ENCODE measurements at regions not wholly inside any gene's neighbourhood (a gene's known extent, or its start where the extent isn't known, plus 50 kb on each side); places are given as distances from the start of the nearest gene placed in this dataset.

DNA sequence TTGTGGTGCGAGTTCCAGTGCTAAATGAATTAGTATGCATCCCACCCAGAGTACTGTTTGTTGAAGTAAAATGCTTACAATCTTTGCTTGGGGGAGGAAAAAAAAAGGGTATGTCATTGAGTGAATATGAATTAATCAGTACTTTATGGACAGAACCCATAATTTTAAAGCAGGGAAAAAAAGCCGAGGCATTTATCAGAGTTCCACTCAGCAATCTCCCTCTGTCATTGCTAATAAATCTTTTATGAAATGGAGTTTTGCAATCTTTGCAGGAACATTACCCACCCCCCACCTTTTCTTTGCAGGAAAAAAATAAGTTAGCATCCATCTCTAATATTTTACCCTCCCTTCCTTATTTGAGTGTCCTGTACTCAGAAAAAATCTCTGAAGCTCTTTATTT, 127.9 kb upstream of the TMPO start:
- TF ChIP-seq GATA2 (IDR thresholded peaks at IDR 0.05; ENCODE audit: low read depth, low read length) = no peak
- TF ChIP-seq GATA3 (IDR thresholded peaks at IDR 0.05; ENCODE audit: low read depth, low read length) = no peak

Data from SH-SY5Y (cell line).